LNCaP clone FGC (cell line): ENCODE measurements at regions not wholly inside any gene's neighbourhood (a gene's known extent, or its start where the extent isn't known, plus 50 kb on each side); places are given as distances from the start of the nearest gene placed in this dataset.

Experiments
- DNase-seq: peaks from one replicate; pipeline ENCODE4 v3.0.0-alpha.2; 2011; ENCODE audit warnings: low read depth
- H3K4me3 ChIP-seq: 2 replicates; pipeline ENCODE4 v1.5.1; 2011; ENCODE audit warnings: mild to moderate bottlenecking, low read depth, low read length, control low read depth
- CTCF ChIP-seq: IDR thresholded peaks from 2 replicates; pipeline ENCODE4 v1.5.1; 2012; ENCODE audit warnings: mild to moderate bottlenecking; ENCODE audit not compliant: control insufficient read depth, insufficient read depth; ENCODE audit errors: extremely low read depth

GRCh38 chr3:110656394-110657025 is 415.1 kb upstream of the NECTIN3 start:
- no peak overlapping the region for H3K4me3 ChIP-seq
- TF ChIP-seq CTCF = no peak
- no peak for DNase-seq

- no peak for TF ChIP-seq CTCF
- H3K4me3 ChIP-seq = no peak overlapping the region
These were observed 407.5 kb upstream of the NECTIN3 start for GRCh38 chr3:110664148-110664547.

GRCh38 chr3:110666495-110666894 is 405.1 kb upstream of the NECTIN3 start:
- no peak overlapping the region for H3K4me3 ChIP-seq
- no peak for TF ChIP-seq CTCF
- no peak for DNase-seq

More at GRCh38 chr3:110664148-110664547, 407.5 kb upstream of the NECTIN3 start:
- DNase-seq = no peak

GRCh38 chr3:110667216-110667615 is 404.4 kb upstream of the NECTIN3 start:
- no peak for TF ChIP-seq CTCF
- no peak for DNase-seq
- no peak overlapping the region for H3K4me3 ChIP-seq

- TF ChIP-seq CTCF = no peak
- no peak overlapping the region for H3K4me3 ChIP-seq
- no peak for DNase-seq
These were observed 401.2 kb upstream of the NECTIN3 start for GRCh38 chr3:110670407-110670806.

GRCh38 chr3:110677506-110677905 is 394.1 kb upstream of the NECTIN3 start:
- H3K4me3 ChIP-seq = no peak overlapping the region
- no peak for TF ChIP-seq CTCF
- no peak for DNase-seq

GRCh38 chr3:110679285-110679684 is 392.3 kb upstream of the NECTIN3 start:
- no peak for TF ChIP-seq CTCF
- DNase-seq = no peak

More at GRCh38 chr3:110679285-110679684, 392.3 kb upstream of the NECTIN3 start:
- no peak overlapping the region for H3K4me3 ChIP-seq
